GM12874 (cell line): ENCODE measurements at regions not wholly inside any gene's neighbourhood (a gene's known extent, or its start where the extent isn't known, plus 50 kb on each side); places are given as distances from the start of the nearest gene placed in this dataset.

Experiments
- CTCF ChIP-seq: IDR thresholded peaks from 2 replicates; pipeline ENCODE4 v1.5.1; 2011; ENCODE audit warnings: low read depth, mild to moderate bottlenecking, control low read depth, low read length, moderate library complexity; ENCODE audit not compliant: insufficient read depth

DNA sequence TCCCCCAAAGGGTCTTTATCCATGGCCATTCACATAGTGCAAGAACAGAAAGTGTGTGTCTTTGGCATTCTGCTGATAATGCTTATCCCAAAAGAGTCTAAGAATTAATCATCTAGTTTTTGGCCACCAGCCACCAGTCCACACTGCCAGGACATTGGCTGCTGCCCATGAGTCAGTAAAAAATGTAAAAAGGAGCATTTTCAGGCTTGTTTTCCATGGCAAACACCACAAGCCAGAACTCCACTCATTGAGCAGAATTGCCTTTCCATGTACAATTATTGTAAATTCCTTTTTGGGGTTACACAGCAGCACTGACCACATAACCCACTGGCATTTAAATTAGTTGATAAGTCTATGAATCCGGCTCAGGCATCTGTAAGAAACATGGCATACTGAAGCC, 89.2 kb upstream of the PRDX4 start:
- TF ChIP-seq CTCF: no peak

DNA sequence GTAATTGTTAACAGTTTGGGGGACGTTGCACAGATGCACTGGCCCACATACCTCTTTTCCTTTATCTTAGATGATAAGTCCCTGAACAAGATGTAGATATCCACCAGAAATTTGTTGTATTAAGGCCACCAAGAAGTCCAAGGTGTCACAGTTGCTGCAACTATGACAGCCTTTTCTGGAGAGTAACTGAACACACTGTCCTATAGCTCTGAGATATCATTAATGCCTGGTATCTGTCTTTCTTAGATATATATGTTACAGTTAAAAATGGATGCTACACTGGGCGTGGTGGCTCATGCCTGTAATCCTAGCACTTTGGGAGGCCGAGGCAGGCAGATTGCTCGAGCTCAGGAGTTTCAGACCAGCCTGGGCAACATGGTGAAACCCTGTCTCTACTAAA, 77.8 kb upstream of the PRDX4 start:
- TF ChIP-seq CTCF: no peak

- TF ChIP-seq CTCF: no peak
These were observed 74.6 kb upstream of the PRDX4 start for GRCh38 chrX:23592741-23593140.

DNA sequence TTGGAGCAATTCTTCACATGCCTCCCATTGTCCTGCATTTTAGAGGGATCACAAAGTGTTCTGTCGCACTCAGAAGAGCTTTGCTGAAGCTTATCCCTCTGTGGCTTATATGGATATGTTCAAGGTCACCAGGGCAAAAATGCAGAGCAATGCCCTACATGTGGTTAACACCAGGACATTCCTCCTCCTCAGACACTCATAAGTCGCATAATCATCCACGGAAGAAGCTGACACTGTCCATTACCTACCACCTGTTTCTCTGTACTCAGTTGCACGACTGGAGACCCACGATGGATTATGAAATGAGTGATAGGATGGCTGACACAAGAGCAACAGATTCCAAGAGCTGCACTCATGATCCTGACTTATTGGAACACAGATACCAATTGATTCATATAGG, 68.7 kb upstream of the PRDX4 start:
- no peak for TF ChIP-seq CTCF

- TF ChIP-seq CTCF: no peak
These were observed 63.8 kb upstream of the PRDX4 start for GRCh38 chrX:23603501-23603900.

- no peak for TF ChIP-seq CTCF
These were observed 56.8 kb upstream of the PRDX4 start for GRCh38 chrX:23610495-23610894.

DNA sequence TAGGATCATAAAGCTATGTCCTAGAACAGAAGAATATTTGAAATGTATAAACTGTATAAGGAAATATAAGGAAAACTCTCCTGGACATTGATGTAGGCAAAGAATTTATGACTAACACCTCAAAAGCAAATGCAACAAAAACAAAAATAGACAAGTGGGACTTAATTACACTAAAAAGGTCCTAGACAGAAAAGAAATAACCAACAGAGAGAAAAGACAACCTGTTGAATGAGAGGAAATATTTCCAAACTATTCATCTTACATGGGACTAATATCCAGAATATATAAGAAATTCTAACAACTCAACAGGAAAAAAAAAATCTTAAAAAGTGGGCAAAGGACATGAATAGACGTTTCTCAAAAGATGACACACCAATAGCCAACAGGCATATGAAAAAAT, 54.4 kb upstream of the PRDX4 start:
- TF ChIP-seq CTCF: no peak

DNA sequence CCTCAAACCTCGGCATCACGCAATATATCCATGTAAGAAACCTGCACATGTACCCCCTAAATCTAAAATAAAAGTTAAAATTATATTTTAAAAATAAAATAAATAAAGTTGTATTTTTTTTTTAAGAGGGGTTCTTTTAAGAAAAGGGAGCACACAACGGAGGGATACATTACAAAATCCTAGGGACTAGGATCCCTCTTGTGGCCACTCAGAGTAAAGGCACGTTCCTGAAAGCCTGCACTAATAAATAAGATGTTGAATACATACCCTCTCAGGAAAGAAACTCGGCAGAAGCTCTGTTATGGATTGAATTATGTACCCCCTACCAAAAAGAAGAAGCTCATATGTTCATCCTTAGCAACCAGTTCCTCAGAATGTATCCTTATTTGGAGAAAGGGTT, 50.9 kb upstream of the PRDX4 start:
- TF ChIP-seq CTCF: peak; percentile 38; the same call in 1 of the 2 replicates
